Glutamatergic neuron (in vitro differentiated cells): ENCODE measurements at regions not wholly inside any gene's neighbourhood (a gene's known extent, or its start where the extent isn't known, plus 50 kb on each side); places are given as distances from the start of the nearest gene placed in this dataset.
A peak's percentile ranks its signal among the peaks of the same experiment; 100 is the strongest.

ENCODE experiments used
- DNase-seq: peaks from one replicate; pipeline ENCODE4 v3.0.0; 2022
- H3K27ac Mint-ChIP-seq: one replicate; pipeline ENCODE4 v1.8.0; 2020; ENCODE audit warnings: mild to moderate bottlenecking, mixed read lengths, inconsistent platforms; ENCODE audit not compliant: unreplicated experiment
- H3K27me3 Mint-ChIP-seq: one replicate; pipeline ENCODE4 v1.8.0; 2020; ENCODE audit warnings: mild to moderate bottlenecking, moderate library complexity, mixed read lengths, inconsistent platforms; ENCODE audit not compliant: unreplicated experiment
- H3K36me3 Mint-ChIP-seq: one replicate; pipeline ENCODE4 v1.8.0; 2020; ENCODE audit warnings: mild to moderate bottlenecking, mixed read lengths, inconsistent platforms; ENCODE audit not compliant: unreplicated experiment
- H3K4me1 Mint-ChIP-seq: one replicate; pipeline ENCODE4 v1.8.0; 2020; ENCODE audit warnings: mild to moderate bottlenecking, low read depth, mixed read lengths, inconsistent platforms; ENCODE audit not compliant: unreplicated experiment
- H3K4me3 Mint-ChIP-seq: one replicate; pipeline ENCODE4 v1.8.0; 2020; ENCODE audit warnings: mild to moderate bottlenecking, mixed read lengths, inconsistent platforms; ENCODE audit not compliant: unreplicated experiment
- H3K9me3 Mint-ChIP-seq: one replicate; pipeline ENCODE4 v1.8.0; 2020; ENCODE audit warnings: mild to moderate bottlenecking, moderate library complexity, mixed read lengths, inconsistent platforms; ENCODE audit not compliant: unreplicated experiment
- CTCF ChIP-seq: fragments of 200-600 bp; sonication (generic); IDR thresholded peaks from one replicate; pipeline ENCODE4 v1.5.0; 2021; ENCODE audit not compliant: partially characterized antibody, unreplicated experiment

- peaks cover 31% of the 10 kb centered on the region for H3K4me1 Mint-ChIP-seq
- H3K27ac Mint-ChIP-seq, result no peak overlapping the region
- H3K27me3 Mint-ChIP-seq, result peaks cover 3% of the 10 kb centered on the region
- H3K4me3 Mint-ChIP-seq, result no peak overlapping the region
- no peak for TF ChIP-seq CTCF
- H3K36me3 Mint-ChIP-seq, result no peaks in the 10 kb centered on the region
- H3K9me3 Mint-ChIP-seq, result peaks cover 11% of the 10 kb centered on the region
- no peak for DNase-seq
Measured at GRCh38 chr6:79803917-79804316, 143.4 kb downstream of the ELOVL4 start.

- H3K36me3 Mint-ChIP-seq, result no peaks in the 10 kb centered on the region
- no peaks in the 10 kb centered on the region for H3K27me3 Mint-ChIP-seq
- peaks cover 8% of the 10 kb centered on the region for H3K9me3 Mint-ChIP-seq
- H3K27ac Mint-ChIP-seq, result no peak overlapping the region
- H3K4me1 Mint-ChIP-seq, result peaks cover 22% of the 10 kb centered on the region
- no peak for TF ChIP-seq CTCF
- DNase-seq, result no peak
- H3K4me3 Mint-ChIP-seq, result peak overlapping the region; percentile 22
Measured at GRCh38 chr6:79802657-79803300, 144.6 kb downstream of the ELOVL4 start.

GRCh38 chr6:79801362-79801761, 146.0 kb downstream of the ELOVL4 start:
- H3K4me1 Mint-ChIP-seq, result peaks cover 22% of the 10 kb centered on the region
- DNase-seq, result no peak

GRCh38 chr6:79798841-79799240, 148.5 kb downstream of the ELOVL4 start:
- Mint-ChIP-seq H3K36me3 (no peaks in the 10 kb centered on the region), H3K4me3 (no peak overlapping the region), H3K27me3 (no peaks in the 10 kb centered on the region), H3K4me1 (peaks cover 26% of the 10 kb centered on the region), H3K27ac (no peak overlapping the region), H3K9me3 (peaks cover 4% of the 10 kb centered on the region)
- DNase-seq, result no peak
- no peak for TF ChIP-seq CTCF

More at GRCh38 chr6:79801362-79801761, 146.0 kb downstream of the ELOVL4 start:
- Mint-ChIP-seq H3K27me3 (no peaks in the 10 kb centered on the region), H3K36me3 (no peaks in the 10 kb centered on the region), H3K9me3 (peaks cover 8% of the 10 kb centered on the region), H3K27ac (no peak overlapping the region), H3K4me3 (no peak overlapping the region)
- TF ChIP-seq CTCF, result no peak

- Mint-ChIP-seq H3K4me3 (no peak overlapping the region), H3K4me1 (peaks cover 30% of the 10 kb centered on the region), H3K27me3 (peaks cover 2% of the 10 kb centered on the region), H3K27ac (peak overlapping the region; percentile 59), H3K9me3 (peaks cover 5% of the 10 kb centered on the region), H3K36me3 (no peaks in the 10 kb centered on the region)
- TF ChIP-seq CTCF, result no peak
- DNase-seq, result no peak
Measured at GRCh38 chr6:79797912-79798311, 149.4 kb downstream of the ELOVL4 start.
